Suppressor macrophage (primary cell): ENCODE measurements at regions not wholly inside any gene's neighbourhood (a gene's known extent, or its start where the extent isn't known, plus 50 kb on each side); places are given as distances from the start of the nearest gene placed in this dataset.
A peak's percentile ranks its signal among the peaks of the same experiment; 100 is the strongest.
"Not testable (repeated sequence)": the region's sequence is repeated elsewhere in the genome, so short reads cannot be mapped to it uniquely, and the experiment has no call there.

Source experiments
- DNase-seq, 4 experiments: peaks; one replicate each; pipeline ENCODE4 v3.0.0-alpha.2; 2020 to 2022

DNA sequence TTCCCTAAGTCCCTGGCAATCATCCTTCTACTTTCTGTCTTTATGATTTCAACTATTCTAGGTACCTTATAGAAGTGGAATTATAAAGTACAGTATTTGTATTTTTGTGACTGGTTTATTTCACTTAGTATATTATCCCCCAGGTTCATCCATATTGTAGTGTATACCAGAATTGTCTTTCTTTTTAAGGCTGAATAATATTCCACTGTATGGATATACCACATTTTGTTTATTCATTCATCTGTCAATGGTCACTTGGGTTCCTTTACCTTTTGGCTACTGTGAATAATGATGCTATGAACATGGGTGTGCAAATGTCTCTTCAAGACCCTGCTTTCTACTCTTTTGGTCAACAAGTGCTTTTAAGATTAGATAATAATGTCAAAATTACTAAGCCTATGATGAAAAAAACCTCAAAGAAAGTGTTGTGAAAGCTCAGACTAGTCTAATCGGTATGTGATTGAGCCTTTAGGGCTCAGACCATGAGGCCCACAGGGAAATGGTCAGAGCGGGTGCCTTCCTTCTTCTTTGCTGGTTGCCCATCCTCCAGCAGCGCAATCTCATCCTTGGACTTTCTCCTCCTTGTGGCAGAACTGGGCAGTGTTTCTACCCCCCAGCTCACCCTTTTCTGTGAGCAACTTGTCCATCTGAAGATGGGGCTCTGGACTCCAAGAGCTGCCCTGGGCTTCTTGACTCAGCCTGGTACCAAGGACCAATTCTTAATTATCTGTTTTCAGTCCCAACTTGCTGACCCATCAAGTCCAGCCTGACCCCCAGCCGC is 105.4 kb downstream of the TTC8 start:
- DNase-seq: peak in 3 of 4 experiments; percentile 3 to 19 (median 7)

DNA sequence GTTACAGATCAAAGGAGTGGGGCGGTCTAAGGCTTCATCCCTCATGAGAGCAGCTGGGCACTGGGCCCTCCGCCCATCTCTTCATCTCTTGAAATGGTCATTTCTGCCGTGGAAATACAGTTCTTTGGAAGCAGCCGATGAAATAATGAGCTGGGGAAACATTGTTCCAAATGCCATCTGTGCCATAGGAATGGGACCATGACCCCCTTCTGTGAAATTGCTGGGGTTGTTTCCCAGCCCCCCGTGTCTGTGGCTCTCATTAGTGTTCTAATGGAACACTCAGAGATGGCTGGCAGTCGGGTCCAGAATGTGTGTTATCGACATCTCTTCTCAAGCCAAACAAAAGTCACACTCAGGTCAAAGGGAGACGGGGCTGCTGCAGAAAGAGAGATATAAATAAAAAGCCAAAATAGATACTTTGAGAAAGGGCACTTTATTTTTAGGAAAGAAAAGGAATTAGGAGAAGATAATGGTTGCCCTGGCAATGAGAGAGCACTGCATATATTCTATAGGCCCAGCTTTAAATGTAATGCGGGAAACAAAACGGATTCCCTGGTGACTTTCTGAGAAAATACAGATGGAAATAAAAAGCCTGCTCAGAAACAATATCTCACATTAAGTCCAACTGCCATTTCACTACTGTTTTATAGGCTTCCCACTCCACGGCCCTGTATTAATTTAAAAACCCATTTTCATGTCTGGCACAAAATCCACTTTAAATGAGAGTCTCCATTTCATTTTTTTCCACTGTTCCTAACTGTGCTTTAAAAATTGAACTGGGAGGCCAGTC is 107.1 kb downstream of the TTC8 start:
- no peak for DNase-seq

DNA sequence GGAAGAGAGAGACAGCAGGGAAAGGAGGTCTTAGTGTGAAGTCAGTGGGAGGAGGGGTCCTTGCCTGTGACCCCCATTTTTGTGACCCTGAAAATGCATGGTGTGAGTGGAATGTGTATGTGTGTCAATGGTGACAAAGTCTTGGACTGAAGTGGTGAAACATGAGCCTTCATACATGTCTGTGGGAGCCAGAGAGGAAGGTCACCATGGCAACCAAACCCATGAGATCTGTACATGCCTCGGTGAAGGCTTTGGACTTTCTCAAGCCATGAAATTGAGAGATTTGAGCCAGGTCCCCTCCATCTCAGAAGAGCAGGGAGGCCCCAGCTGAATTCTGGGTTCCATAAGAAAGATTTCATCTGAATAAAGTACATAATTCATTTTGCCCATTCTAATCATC is 108.7 kb downstream of the TTC8 start:
- DNase-seq: no peak

DNA sequence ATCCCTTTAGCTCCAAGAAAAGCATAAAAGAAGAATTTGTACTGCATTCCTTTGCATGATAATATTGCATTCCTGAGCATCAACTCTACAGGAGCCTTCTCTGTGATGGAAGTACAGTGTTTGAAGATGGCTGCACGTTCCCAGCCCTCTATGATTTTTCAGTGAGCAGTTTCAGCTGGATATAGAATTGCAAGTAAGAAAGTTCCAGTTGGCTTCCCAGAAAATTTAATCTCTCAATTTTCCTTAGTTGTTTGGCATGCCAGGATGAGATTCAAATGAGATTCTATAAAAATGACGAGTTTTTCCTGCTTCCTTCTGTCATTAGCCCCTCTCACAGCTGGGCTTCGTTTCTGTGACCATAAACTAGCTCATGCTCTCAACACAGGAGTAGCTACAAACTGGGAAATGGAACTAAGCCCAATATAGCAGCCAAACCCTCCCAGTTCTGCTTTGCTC is 109.9 kb downstream of the TTC8 start:
- no peak for DNase-seq

DNA sequence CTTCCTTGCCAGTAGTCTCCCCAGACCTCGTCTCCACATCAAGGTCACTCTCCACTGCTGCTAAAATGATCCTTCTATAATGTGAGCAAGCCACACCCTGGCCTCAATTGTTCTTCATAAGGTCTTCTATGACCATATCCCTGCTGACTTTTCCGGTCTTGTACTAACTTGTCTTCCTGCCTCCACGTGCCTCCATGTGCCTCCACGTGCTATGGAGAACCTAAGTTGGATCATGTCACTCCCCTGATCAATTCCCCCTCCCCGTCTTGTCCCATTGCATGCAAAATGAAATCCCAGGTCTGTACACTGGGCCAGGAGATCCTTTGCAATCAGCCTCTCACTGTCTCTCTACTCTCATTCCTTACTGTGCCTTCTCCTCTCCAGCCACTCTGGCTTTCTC is 110.6 kb downstream of the TTC8 start:
- DNase-seq: no peak

DNA sequence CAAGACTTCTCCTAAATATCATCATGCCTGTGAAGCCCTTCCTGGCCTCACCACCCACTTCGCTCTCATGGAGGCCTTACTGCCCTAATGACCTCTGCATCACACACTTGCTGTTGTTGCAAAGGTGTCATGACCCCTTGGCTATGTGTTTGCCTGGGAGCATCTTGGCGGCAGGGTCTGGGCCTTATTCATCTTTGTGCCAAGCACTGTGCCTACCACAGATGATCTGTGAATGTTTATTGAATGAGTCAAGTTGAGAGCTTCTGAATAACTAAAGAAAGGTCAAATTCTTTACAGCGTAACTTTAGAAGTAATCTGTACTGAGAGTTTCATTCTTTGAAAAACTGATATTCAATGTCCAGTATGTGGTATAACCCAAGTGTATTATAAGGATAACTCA is 113.3 kb downstream of the TTC8 start:
- no peak for DNase-seq

DNA sequence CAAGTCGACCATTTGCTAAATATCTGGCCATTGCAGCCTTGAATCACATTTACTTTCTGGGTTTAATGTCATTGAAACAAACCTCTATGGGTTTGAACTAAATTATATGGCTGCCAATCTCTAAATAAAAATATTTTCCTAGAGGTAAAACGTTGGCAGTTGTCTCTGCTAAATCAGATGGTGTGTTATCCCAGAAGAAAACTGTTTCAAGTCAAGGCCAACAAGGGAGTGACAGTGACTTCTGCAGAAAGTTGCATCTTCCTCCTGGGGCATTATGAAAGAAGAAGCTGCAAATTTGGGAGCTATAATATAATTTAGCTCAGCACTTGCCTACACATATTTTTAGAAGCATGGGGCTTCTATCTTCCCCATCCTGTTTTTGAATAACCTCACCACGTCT is 116.2 kb downstream of the TTC8 start:
- no peak for DNase-seq

DNA sequence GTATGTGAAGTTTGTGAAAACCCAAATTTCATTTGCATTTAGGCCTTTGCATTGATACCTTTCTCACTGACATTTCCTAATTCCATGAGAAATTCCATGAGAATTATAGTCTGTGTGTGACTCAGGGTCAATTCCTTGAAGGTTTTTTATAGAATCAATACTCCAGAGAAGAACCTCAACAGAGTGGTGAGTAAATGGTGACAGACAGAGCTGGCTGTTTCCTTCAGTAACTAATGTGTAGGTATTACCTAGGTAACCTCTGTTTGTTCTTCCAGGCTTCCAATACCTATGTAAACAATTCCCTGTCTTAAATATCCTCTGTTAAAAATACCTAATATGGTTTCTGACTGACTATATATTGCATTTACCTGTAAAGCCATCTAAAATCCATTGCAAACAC is 117.0 kb downstream of the TTC8 start:
- DNase-seq: no peak

DNA sequence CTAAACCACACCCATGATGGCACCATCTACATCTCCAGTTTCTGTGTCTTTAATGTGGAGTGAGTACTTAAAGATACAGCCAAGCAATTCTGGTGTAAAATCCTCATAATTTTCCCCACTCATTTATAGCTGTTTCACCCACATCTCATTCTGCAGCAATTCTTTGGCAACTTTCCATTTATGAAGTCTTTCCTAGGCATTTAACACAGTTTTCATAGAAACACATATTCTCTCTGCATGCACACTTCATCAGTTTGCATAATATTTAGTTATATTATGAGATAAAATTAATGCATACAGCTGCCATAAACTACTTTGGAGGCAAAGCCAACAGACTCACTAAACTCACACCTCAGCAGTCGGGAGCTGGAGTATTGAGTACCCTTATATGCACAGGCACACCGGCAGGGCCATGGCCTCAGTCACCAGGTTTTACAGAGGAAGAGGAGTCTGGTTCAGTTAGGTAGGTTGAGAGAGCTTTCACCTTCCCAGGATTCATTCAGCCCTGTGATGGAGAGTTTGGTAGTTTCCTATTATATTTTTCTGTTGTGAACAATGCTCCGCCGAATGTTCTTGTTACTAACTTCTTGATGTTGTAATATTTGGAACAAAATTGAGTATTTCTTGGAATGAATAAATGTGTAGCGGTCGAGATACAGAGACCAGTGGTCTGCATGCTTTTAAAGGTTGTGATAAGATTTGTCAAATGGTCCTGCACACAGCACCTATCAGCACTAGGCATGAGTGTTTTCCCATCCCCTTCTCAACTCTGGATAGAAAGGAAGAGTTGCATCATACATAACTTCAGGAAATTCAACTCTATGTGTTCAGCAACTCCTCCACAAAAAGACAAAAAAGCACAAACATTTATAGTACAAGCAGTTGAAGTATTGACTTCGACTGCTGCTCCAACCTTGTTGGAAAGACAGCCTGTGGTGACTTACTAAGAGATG is 123.5 kb downstream of the TTC8 start:
- DNase-seq: no peak

DNA sequence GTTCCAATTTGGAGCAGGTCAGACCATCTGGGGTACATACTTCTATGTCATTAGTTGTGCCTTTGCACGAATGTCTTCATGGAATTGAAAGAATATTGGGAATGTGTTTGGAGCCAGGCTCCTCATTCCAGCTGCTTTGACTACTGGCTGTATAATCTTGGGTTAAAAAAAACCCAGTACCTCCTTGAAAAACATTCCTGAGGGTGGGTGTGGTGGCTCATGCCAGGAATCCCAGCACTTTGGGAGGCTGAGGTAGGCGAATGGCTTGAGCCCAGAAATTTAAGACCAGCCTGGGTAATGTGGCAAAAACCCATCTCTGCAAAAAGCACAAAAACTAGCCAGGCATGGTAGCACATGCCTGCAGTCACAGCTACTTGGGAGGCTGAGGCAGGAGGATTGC is 125.6 kb downstream of the TTC8 start:
- DNase-seq: no peak

DNA sequence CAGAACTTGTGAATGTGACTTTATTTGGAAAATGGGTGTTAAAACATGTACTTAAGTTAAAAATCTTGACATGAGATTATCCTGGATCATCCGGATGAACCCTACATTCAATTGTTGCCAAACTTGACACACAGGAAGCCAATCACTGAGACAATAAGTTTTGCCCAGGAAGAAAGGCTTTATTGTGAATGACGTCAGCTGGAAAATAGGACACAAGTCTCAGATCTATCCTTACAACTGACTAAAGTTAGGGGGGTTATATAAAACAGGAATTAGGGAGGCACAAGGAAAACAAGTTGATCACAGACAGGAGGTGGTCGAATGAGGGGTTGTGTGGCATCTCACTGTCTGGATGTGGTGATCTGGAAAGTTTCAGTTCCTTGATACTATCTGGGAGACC is 126.9 kb downstream of the TTC8 start:
- DNase-seq: no peak

DNA sequence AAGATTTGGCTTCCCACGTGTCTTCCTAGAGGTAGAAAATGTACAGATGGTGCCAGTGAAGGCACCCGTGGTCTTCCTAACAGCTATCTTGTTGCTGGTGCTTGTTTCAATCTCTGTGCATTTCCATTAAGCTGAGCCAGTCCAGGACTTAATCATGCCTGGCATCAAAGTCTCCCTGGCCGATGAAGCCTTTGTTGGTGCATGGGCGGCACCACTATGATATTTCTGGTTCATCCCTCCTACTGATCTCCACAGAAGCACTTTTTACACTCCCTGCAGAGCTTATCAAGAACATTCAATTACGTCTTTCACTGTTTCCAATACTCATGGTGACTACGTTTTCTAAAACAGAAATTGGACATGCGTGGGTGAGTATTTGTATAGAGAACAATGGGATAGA is 128.4 kb downstream of the TTC8 start:
- DNase-seq: no peak

DNA sequence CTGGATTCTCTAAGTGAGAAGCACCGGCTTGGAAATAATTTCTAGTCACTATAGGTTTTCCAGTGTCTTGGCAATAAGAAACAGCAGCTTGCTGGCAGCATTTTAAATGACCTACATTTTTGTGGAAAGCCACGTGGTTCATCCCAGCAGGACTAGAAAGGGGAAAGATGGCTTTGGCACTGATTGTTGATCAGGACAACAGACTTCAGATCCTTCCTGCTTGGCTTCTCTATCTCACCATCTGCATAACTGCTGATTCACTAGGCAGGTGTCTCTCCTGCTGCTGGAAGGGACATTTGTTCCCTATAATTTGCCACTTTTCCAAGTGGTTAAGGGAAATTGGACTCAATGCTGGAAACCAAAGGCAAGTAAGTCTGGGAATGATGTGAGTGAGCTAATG is 131.0 kb downstream of the TTC8 start:
- no peak for DNase-seq

DNA sequence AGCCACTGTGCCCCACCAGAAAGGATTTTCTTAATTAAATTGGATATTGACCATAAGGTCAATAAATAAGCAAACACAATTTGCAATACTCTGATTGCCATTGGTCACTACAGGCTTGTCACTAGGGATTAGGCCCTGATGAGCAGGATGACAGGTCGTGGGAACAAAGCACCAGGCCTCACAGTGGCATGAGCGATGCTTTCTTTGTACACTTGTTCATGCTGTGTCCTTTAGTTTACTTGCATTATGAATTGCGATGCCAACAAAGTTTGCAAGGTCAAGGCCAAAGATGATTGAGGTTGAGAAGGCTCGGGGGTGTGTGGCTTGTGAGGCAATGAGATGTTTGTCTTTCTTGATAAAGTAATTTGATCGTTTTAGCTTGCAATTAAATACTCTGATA is 136.0 kb downstream of the TTC8 start:
- DNase-seq: no peak

DNA sequence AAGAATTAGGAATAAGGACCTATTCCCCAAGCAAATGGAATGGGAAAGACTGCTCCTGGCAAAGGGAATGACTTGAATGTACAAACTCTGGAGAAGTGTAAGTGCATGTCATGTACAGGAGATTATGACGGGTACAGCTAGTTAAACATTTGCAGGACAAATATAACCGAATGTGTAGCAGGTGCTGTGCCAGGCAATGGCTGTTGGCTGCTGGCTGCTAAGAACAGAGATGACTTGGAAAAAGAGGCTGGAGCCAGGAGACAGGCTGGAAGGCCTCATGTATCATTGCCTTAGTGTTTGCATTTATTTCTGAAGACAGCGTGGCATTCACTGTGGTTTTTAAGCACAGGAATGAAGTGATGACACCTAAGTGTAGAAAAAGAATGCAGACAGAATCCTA is 136.8 kb downstream of the TTC8 start:
- no peak for DNase-seq

DNA sequence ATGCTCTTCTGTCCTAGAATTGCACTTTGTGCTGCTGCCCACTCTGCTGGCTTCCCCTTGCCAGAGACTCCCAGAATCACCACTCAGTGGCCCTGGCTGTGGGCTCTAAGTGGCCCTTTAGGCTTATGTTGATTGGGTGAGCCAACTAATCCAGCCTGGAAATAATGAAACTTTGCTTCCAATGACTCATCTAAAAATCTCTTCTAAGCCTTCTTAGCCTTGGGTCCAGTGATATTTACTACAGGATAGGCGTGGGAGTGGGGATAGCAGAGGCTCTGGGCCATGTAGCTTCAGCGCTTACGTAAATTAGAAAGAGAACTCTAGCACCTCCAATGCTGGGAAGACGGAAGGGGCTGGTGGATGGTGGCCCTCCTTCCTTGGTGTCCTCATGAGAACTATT is 137.9 kb downstream of the TTC8 start:
- no peak for DNase-seq

DNA sequence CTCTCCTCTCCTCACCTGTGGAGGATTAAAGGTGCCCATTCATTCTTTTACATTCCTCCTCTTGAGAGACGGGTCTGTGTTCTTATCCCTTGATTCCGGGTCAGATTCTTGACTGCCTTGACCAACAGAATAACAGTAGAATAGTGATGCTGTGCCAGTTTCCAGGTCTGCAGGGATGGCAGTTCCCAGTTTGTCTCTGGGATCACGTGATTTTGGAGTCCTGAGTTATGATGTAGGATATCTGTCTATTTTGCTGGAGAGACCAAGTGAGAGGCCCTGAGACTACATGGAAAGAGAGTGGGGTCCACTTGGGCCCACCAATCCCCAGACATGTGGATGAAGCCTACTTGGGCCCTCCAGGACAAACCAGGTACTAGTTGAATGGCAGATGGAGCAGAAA is 142.8 kb downstream of the TTC8 start:
- DNase-seq: no peak

DNA sequence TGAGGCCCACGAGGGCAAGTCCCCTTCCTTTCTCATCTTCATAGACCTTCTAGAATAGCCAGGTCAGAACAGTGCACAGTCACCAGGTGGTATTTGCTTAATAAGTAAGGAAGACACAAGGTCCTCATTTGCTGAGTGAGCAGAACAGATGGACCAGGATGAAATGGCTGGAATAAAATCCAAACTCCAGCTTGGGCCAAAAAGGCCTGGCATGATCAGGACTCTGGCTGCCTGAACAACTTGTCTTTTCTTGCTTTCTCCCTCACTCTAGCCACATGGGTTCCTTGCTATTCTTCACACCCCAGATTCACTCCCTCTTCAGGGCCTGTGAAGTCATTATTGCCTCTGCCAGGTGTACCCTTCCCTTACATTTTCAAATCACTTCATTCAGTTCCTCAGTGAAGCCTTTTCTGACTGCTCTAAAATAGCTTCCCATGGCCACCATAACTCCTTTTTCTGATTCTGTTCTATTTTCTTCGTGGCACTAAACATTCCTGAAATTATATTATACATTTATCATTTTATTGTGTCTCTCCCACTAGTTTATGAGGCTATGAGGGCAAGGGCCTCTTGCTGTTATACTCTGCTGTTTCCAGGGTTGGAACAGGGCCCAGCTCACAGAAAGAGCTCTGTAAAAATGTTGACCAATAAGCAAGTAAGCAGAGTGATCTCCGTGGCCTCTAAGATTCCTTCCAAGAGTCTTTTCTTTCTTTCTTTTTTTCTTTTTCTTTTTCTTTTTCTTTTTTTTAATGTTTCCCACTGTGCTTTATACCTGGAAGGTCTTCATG is 150.8 kb downstream of the TTC8 start:
- DNase-seq: no peak

DNA sequence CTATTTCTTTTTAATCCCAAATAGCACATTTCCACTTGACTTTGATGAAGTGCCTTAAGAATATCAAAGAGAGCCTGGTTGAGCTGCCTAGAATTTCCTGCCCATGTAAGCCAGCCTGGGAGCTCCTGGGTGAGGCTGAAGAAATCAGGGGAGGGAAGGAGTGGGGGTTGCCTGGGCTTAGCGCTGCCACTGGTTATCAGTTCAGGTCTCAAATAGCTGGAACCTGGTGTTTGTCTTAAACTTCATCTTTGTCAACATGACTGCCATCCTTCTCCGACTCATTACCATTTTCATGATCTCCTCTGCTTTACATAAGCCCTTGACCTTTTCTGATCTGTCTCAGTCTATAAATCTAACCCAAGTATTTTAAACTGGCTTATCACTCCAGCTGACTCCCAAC is 151.5 kb downstream of the TTC8 start:
- no peak for DNase-seq

DNA sequence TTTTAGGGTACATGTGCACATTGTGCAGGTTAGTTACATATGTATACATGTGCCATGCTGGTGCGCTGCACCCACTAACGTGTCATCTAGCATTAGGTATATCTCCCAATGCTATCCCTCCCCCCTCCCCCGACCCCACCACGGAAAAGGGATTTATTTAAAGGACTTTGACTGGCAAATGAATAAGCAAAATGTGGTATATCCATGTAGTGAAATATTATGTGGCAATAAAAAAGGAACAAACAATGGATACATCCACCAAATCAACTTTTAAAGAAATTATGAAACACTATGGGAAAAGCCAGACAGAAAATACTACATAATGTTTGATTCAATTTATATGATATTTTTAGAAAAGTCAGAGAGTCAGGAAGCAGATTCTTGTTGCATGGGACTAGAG is 156.5 kb downstream of the TTC8 start:
- DNase-seq: not testable (repeated sequence)

DNA sequence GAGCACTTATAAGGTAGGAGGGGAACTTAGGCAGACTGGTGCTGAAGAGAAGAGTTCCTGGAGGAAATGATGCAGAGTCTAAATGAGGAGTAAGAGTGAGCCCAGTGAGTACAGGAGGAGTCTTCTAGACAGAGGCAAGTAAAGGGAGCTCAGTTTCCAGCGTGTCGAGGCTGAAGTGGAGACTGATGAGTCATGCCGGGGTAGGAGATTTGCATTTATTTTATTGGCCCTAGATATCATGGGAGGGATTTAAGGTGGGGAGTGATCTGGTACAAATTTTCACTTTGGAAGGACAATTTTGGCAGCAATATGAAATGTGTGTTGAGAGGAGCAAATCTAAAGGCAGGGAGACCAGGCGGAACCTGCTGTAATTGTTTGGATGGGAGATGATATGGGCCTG is 157.5 kb downstream of the TTC8 start:
- no peak for DNase-seq

DNA sequence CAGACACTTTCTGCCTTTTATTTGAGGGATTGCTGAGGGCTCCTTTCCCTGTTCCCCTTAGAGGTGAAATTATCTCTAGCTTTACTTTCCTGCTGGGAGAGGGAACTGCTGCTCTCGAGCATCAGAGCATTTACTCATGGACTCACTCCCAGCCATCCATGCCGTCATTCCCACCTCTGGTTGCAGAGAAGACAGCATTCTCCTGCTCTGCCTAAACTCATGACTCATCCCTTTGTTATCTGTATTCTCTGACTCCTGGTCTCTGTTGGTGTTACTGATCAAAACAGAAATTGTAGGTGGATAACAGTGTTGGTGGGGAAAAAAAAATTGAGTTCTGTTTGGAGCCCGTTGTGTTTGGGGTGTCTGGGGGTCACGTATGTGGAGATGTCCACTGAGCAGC is 159.3 kb downstream of the TTC8 start:
- no peak for DNase-seq
